ENCODE measurements at regions not wholly inside any gene's neighbourhood (a gene's known extent, or its start where the extent isn't known, plus 50 kb on each side); places are given as distances from the start of the nearest gene placed in this dataset.

- no peaks in the 10 kb centered on the region for H3K9me3 ChIP-seq
- no peaks in the 10 kb centered on the region for H3K4me1 ChIP-seq
- intact Hi-C loops (cut with DNase I; ENCODE audit: low total_unique reads) = no loop called here
- H3K4me3 ChIP-seq = no peak overlapping the region
- no peak for DNase-seq
- H3K27ac ChIP-seq = no peak overlapping the region
- no peaks in the 10 kb centered on the region for H3K36me3 ChIP-seq
- TF ChIP-seq, protein P1, sequence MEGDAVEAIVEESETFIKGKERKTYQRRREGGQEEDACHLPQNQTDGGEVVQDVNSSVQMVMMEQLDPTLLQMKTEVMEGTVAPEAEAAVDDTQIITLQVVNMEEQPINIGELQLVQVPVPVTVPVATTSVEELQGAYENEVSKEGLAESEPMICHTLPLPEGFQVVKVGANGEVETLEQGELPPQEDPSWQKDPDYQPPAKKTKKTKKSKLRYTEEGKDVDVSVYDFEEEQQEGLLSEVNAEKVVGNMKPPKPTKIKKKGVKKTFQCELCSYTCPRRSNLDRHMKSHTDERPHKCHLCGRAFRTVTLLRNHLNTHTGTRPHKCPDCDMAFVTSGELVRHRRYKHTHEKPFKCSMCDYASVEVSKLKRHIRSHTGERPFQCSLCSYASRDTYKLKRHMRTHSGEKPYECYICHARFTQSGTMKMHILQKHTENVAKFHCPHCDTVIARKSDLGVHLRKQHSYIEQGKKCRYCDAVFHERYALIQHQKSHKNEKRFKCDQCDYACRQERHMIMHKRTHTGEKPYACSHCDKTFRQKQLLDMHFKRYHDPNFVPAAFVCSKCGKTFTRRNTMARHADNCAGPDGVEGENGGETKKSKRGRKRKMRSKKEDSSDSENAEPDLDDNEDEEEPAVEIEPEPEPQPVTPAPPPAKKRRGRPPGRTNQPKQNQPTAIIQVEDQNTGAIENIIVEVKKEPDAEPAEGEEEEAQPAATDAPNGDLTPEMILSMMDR (IDR thresholded peaks at IDR 0.05) = no peak
- TF ChIP-seq POLR2AphosphoS5 (IDR thresholded peaks at IDR 0.05) = no peak
- no peak for TF ChIP-seq POLR2A (IDR thresholded peaks at IDR 0.05)
- TF ChIP-seq EP300 (IDR thresholded peaks at IDR 0.05) = no peak
- no peaks in the 10 kb centered on the region for H3K27me3 ChIP-seq
- WGBS, 5 donors = 80 to 91% (median 85%) methylated on average over 3 of the region's 3 CpGs
These were observed 760.3 kb downstream of the EFNA5 start for GRCh38 chr5:106910486-106910885.

DNA sequence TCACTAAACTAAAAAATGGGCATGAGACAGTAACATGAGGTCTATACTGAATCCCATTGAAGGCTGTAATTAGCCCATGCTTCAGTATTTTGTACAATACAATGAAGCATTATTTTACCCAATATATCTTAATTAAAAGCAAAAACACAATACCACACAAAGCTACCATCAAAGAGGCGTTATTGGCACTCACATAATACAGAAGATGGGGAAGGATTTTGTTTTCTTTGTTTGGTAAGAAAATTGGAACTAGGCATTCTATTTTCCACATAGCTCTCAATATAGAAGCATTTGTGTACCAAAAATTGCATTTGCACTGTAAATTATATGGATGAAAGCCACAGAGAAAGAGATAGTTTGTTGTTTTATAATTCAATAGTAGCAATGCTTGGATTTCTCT lies 761.0 kb downstream of the EFNA5 start:
- no peaks in the 10 kb centered on the region for H3K27me3 ChIP-seq
- no peaks in the 10 kb centered on the region for H3K4me1 ChIP-seq
- 89 to 95% (median 92%) methylated on average over 1 of the region's 1 CpG for WGBS, 5 donors
- H3K27ac ChIP-seq = no peak overlapping the region
- no peaks in the 10 kb centered on the region for H3K36me3 ChIP-seq
- H3K9me3 ChIP-seq = no peaks in the 10 kb centered on the region
- intact Hi-C loops (cut with DNase I; ENCODE audit: low total_unique reads) = no loop called here
- no peak for DNase-seq
- H3K4me3 ChIP-seq = no peak overlapping the region
- TF ChIP-seq EP300 (IDR thresholded peaks at IDR 0.05) (no peak), POLR2A (IDR thresholded peaks at IDR 0.05) (no peak), POLR2AphosphoS5 (IDR thresholded peaks at IDR 0.05) (no peak)
- TF ChIP-seq, protein P1 (IDR thresholded peaks at IDR 0.05) = no peak

- no peaks in the 10 kb centered on the region for H3K36me3 ChIP-seq
- H3K27ac ChIP-seq = no peak overlapping the region
- no peaks in the 10 kb centered on the region for H3K4me1 ChIP-seq
- intact Hi-C loops (cut with DNase I; ENCODE audit: low total_unique reads) = no loop called here
- H3K9me3 ChIP-seq = no peaks in the 10 kb centered on the region
- no peak overlapping the region for H3K4me3 ChIP-seq
- H3K27me3 ChIP-seq = no peaks in the 10 kb centered on the region
- DNase-seq = no peak
- TF ChIP-seq POLR2AphosphoS5 (IDR thresholded peaks at IDR 0.05) (no peak), POLR2A (IDR thresholded peaks at IDR 0.05) (no peak), EP300 (IDR thresholded peaks at IDR 0.05) (no peak)
- TF ChIP-seq, protein P1 (IDR thresholded peaks at IDR 0.05) = no peak
These were observed 762.8 kb downstream of the EFNA5 start for GRCh38 chr5:106907979-106908378.

DNA sequence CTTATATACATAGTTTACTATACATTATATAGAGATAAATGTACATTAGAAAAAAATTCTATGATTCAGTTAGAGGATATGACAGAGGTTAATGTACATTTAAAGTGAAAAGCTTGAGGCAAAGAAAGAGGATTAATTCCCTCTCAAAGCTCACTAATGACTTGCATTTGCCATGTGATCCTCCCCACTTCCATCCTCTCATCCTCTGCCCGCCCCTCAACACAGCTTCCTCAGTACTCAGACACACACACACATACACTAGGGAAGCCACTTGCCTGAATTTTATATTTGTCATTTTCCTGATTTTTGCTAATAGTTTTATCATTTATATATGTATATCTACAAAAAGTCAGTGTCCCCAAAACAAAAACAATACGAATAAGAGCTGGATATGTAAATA lies 764.5 kb downstream of the EFNA5 start:
- Histone ChIP-seq H3K9me3 (no peaks in the 10 kb centered on the region), H3K4me1 (no peaks in the 10 kb centered on the region), H3K36me3 (no peaks in the 10 kb centered on the region), H3K27me3 (no peaks in the 10 kb centered on the region), H3K27ac (no peak overlapping the region), H3K4me3 (no peak overlapping the region)
- TF ChIP-seq POLR2AphosphoS5 (IDR thresholded peaks at IDR 0.05) (no peak), POLR2A (IDR thresholded peaks at IDR 0.05) (no peak), EP300 (IDR thresholded peaks at IDR 0.05) (no peak)
- TF ChIP-seq, protein P1 (IDR thresholded peaks at IDR 0.05) = no peak
- no peak for DNase-seq
- intact Hi-C loops (cut with DNase I; ENCODE audit: low total_unique reads) = no loop called here
- 71 to 88% (median 81%) methylated on average over 2 of the region's 2 CpGs for WGBS, 5 donors

All from stomach (tissue), 8 donors.